A549 (cell line): ENCODE measurements at regions not wholly inside any gene's neighbourhood (a gene's known extent, or its start where the extent isn't known, plus 50 kb on each side); places are given as distances from the start of the nearest gene placed in this dataset.

ENCODE experiments used
- ATAC-seq, 2 experiments: fragments of 200-7000 bp in 1 of 2; fragments of >200 bp in 1 of 2; cut with Nextera tagmentation in 1 of 2; cut with Tn5 transposase in 1 of 2; 3 replicates each; pipeline versions ENCODE4 v1.8.0 to v1.9.1; 2018 to 2020; ENCODE audit warnings: mild to moderate bottlenecking in 1 of 2, moderate library complexity in 1 of 2
- CTCF ChIA-PET: fragments of 300-600 bp; sonication (Branson Sonifier 250); formaldehyde crosslinking; extraction: SDS; loops from one replicate; lab custom pipeline; 2021; ENCODE audit warnings: antibody characterized with exemption, inconsistent platforms; lab: Yijun Ruan, JAX
- POLR2A ChIA-PET: fragments of 350-600 bp; formaldehyde crosslinking; extraction: SDS; loops from one replicate; lab custom pipeline; 2021; ENCODE audit warnings: antibody characterized with exemption, inconsistent platforms; lab: Yijun Ruan, JAX
- DNase-seq, 2 experiments: peaks; one replicate each; pipeline versions ENCODE4 v3.0.0 to v3.0.0-alpha.2; 2011 to 2016; ENCODE audit warnings: low read depth in 1 of 2, low spot score in 1 of 2
- FAIRE-seq: peaks from 2 replicates; lab custom pipeline; 2011; peaks lifted over from hg19 to GRCh38; lab: Jason Lieb, UNC
- H3K27ac ChIP-seq, 2 experiments: fragments of >200 bp; sonication (Bioruptor Twin); formaldehyde crosslinking; 3 replicates each; pipeline ENCODE4 v1.5.1; 2016 to 2017
- H3K4me1 ChIP-seq: fragments of >200 bp; sonication (Bioruptor Twin); formaldehyde crosslinking; 3 replicates; pipeline ENCODE4 v1.6.1; 2016
- H3K4me2 ChIP-seq: fragments of >200 bp; sonication (Bioruptor Twin); formaldehyde crosslinking; 3 replicates; pipeline ENCODE4 v1.6.1; 2016
- H3K4me3 ChIP-seq: fragments of >200 bp; sonication (Bioruptor Twin); formaldehyde crosslinking; 3 replicates; pipeline ENCODE4 v1.5.1; 2016
- H3K9me3 ChIP-seq: fragments of >200 bp; sonication (Bioruptor Twin); formaldehyde crosslinking; 3 replicates; pipeline ENCODE4 v1.6.1; 2016
- ATOH8 ChIP-seq: fragments of 250-450 bp; sonication (Bioruptor Pico); IDR thresholded peaks from 2 replicates; pipeline ENCODE4 v1.5.0; 2020; ENCODE audit warnings: low read depth, mild to moderate bottlenecking, moderate library complexity
- CHD2 ChIP-seq: fragments of 150-350 bp; IDR thresholded peaks from 2 replicates; pipeline ENCODE4 v1.6.1; 2014; ENCODE audit warnings: low read length; ENCODE audit not compliant: partially characterized antibody
- CHD4 ChIP-seq: fragments of 200-600 bp; sonication (generic); IDR thresholded peaks from 2 replicates; pipeline ENCODE4 v1.6.1; 2016; ENCODE audit warnings: antibody characterized with exemption, mild to moderate bottlenecking, borderline replicate concordance
- ESRRA ChIP-seq: fragments of 150-350 bp; IDR thresholded peaks from 2 replicates; pipeline ENCODE4 v1.6.1; 2014; ENCODE audit warnings: mild to moderate bottlenecking, low read length, borderline replicate concordance
- FOSB ChIP-seq: fragments of 250-450 bp; sonication (Bioruptor Pico); IDR thresholded peaks from 2 replicates; pipeline ENCODE4 v1.5.0; 2020; ENCODE audit warnings: mild to moderate bottlenecking, moderate library complexity
- GATA3 ChIP-seq: IDR thresholded peaks from 2 replicates; pipeline ENCODE4 v1.6.1; 2012; ENCODE audit warnings: borderline replicate concordance
- HES2 ChIP-seq: fragments of >200 bp; sonication (Bioruptor Twin); formaldehyde crosslinking; IDR thresholded peaks from 2 replicates; pipeline ENCODE4 v1.6.1; 2016
- HEYL ChIP-seq: fragments of 250-450 bp; sonication (Bioruptor Pico); IDR thresholded peaks from 2 replicates; pipeline ENCODE4 v1.8.0; 2021; ENCODE audit warnings: mild to moderate bottlenecking, moderate library complexity
- HOXA7 ChIP-seq: fragments of 250-450 bp; sonication (Bioruptor Pico); IDR thresholded peaks from 2 replicates; pipeline ENCODE4 v1.5.0; 2020; ENCODE audit warnings: mild to moderate bottlenecking, moderate library complexity
- HOXB13 ChIP-seq: fragments of 250-450 bp; sonication (Bioruptor Pico); IDR thresholded peaks from 2 replicates; pipeline ENCODE4 v1.5.0; 2020; ENCODE audit warnings: low read depth, mild to moderate bottlenecking, moderate library complexity
- HOXB5 ChIP-seq: fragments of 250-450 bp; sonication (Bioruptor Pico); IDR thresholded peaks from 2 replicates; pipeline ENCODE4 v1.5.0; 2020; ENCODE audit warnings: mild to moderate bottlenecking, moderate library complexity
- JUNB ChIP-seq: fragments of >200 bp; sonication (Bioruptor Twin); formaldehyde crosslinking; IDR thresholded peaks from 2 replicates; pipeline ENCODE4 v1.6.1; 2016
- KDM5A ChIP-seq: fragments of 200-600 bp; sonication (generic); IDR thresholded peaks from 2 replicates; pipeline ENCODE4 v1.6.1; 2016; ENCODE audit warnings: antibody characterized with exemption, mild to moderate bottlenecking
- MAX ChIP-seq: IDR thresholded peaks from 2 replicates; pipeline ENCODE4 v1.6.1; 2012
- MAZ ChIP-seq: fragments of 150-350 bp; IDR thresholded peaks from 2 replicates; pipeline ENCODE4 v1.6.1; 2014; ENCODE audit warnings: antibody characterized with exemption, low read depth, low read length, borderline replicate concordance
- MYC ChIP-seq: IDR thresholded peaks from 2 replicates; pipeline ENCODE4 v1.6.1; 2012; ENCODE audit warnings: mild to moderate bottlenecking, inconsistent platforms, low read length, improper control_type of control experiment, borderline replicate concordance
- NPAS2 ChIP-seq: fragments of 250-450 bp; sonication (Bioruptor Pico); IDR thresholded peaks from 2 replicates; pipeline ENCODE4 v1.8.0; 2022; ENCODE audit warnings: mild to moderate bottlenecking, moderate library complexity, borderline replicate concordance
- NR3C1 ChIP-seq: fragments of >200 bp; sonication (Bioruptor Twin); formaldehyde crosslinking; IDR thresholded peaks from 3 replicates; pipeline ENCODE4 v1.6.1; 2017
- PBX3 ChIP-seq: IDR thresholded peaks from 2 replicates; pipeline ENCODE4 v1.6.1; 2012
- PHF8 ChIP-seq: fragments of 200-600 bp; sonication (generic); IDR thresholded peaks from 2 replicates; pipeline ENCODE4 v1.6.1; 2016; ENCODE audit warnings: low read depth, mild to moderate bottlenecking, antibody characterized with exemption, moderate library complexity, borderline replicate concordance
- POLR2A ChIP-seq: IDR thresholded peaks from 2 replicates; pipeline ENCODE4 v1.6.1; 2012; ENCODE audit warnings: mild to moderate bottlenecking, low read length
- RCOR1 ChIP-seq: fragments of 150-350 bp; IDR thresholded peaks from 2 replicates; pipeline ENCODE4 v1.6.1; 2014; ENCODE audit warnings: antibody characterized with exemption, low read length, low read depth
- RFX5 ChIP-seq: fragments of 450-650 bp; IDR thresholded peaks from 2 replicates; pipeline ENCODE4 v1.7.1; 2014; ENCODE audit warnings: antibody characterized with exemption, mild to moderate bottlenecking, moderate library complexity
- RNF2 ChIP-seq: fragments of 200-600 bp; sonication (generic); IDR thresholded peaks from 2 replicates; pipeline ENCODE4 v1.6.1; 2016; ENCODE audit warnings: low read depth, mild to moderate bottlenecking, antibody characterized with exemption, moderate library complexity, borderline replicate concordance
- TFCP2L1 ChIP-seq: fragments of 250-450 bp; sonication (Bioruptor Pico); IDR thresholded peaks from 2 replicates; pipeline ENCODE4 v1.5.0; 2021; ENCODE audit warnings: mild to moderate bottlenecking
- USF2 ChIP-seq: fragments of 450-650 bp; IDR thresholded peaks from 2 replicates; pipeline ENCODE4 v1.6.1; 2014; ENCODE audit warnings: antibody characterized with exemption
- ZFP36 ChIP-seq: fragments of 450-650 bp; IDR thresholded peaks from 2 replicates; pipeline ENCODE4 v1.6.1; 2014; ENCODE audit warnings: borderline replicate concordance; ENCODE audit not compliant: partially characterized antibody
- ZSCAN20 ChIP-seq: fragments of 250-450 bp; sonication (Bioruptor Pico); IDR thresholded peaks from 2 replicates; pipeline ENCODE4 v1.8.0; 2022; ENCODE audit warnings: mild to moderate bottlenecking, moderate library complexity
- WGBS: methylation state at CpG from one replicate; pipeline ENCODE4 v1.1.6; 2017; ENCODE audit errors: missing lambda C conversion rate; 5-methylcytosine and 5-hydroxymethylcytosine counted together

GRCh38 chr18:67582488-67582887 lies 66.0 kb upstream of the DSEL start:
- CTCF ChIA-PET: no interaction called here
- H3K9me3 ChIP-seq: no peaks in the 10 kb centered on the region
- H3K4me2 ChIP-seq: no peak overlapping the region
- POLR2A ChIA-PET: no interaction called here
- no peak for ATAC-seq
- DNase-seq: no peak
- H3K27ac ChIP-seq: no peak overlapping the region
- no peak overlapping the region for H3K4me3 ChIP-seq
- no peak for TF ChIP-seq MYC
- no peak for TF ChIP-seq ZSCAN20
- no peak for TF ChIP-seq ESRRA
- TF ChIP-seq HOXA7: no peak
- TF ChIP-seq ATOH8 (CRISPR knock-in tag): no peak
- TF ChIP-seq KDM5A: no peak
- TF ChIP-seq JUNB: no peak
- TF ChIP-seq, all 56 proteins: peak for 0
- no peak for FAIRE-seq
- H3K4me1 ChIP-seq: no peaks in the 10 kb centered on the region
- 10% methylated on average over 3 of the region's 3 CpGs for WGBS

- 47% methylated on average over 2 of the region's 2 CpGs for WGBS
- FAIRE-seq (no peak), ATAC-seq (no peak), DNase-seq (no peak)
- H3K4me2 ChIP-seq: no peak overlapping the region
- no peak overlapping the region for H3K4me3 ChIP-seq
- no peak for TF ChIP-seq TFCP2L1 (CRISPR knock-in tag)
- TF ChIP-seq PBX3: no peak
- no peak for TF ChIP-seq MAX
- TF ChIP-seq RCOR1: no peak
- TF ChIP-seq PHF8: no peak
- TF ChIP-seq CHD4: no peak
- TF ChIP-seq CHD2: no peak
- TF ChIP-seq USF2: no peak
- no peak for TF ChIP-seq HEYL
- no peak for TF ChIP-seq HOXB5 (CRISPR knock-in tag)
- TF ChIP-seq MYC: no peak
- TF ChIP-seq GATA3: no peak
- TF ChIP-seq JUNB: no peak
- no peak for TF ChIP-seq HOXB13
- TF ChIP-seq FOSB (CRISPR knock-in tag): no peak
- no peaks in the 10 kb centered on the region for H3K9me3 ChIP-seq
- H3K27ac ChIP-seq: no peak overlapping the region
- POLR2A ChIA-PET: no interaction called here
- CTCF ChIA-PET: no interaction called here
- no peaks in the 10 kb centered on the region for H3K4me1 ChIP-seq
Measured at GRCh38 chr18:67581178-67581577, 64.7 kb upstream of the DSEL start.

- CTCF ChIA-PET: no interaction called here
- H3K27ac ChIP-seq: no peak overlapping the region
- H3K9me3 ChIP-seq: no peaks in the 10 kb centered on the region
- no peak for FAIRE-seq
- no peaks in the 10 kb centered on the region for H3K4me1 ChIP-seq
- H3K4me3 ChIP-seq: no peak overlapping the region
- H3K4me2 ChIP-seq: no peak overlapping the region
- ATAC-seq: no peak
- POLR2A ChIA-PET: no interaction called here
- no peak for DNase-seq
- TF ChIP-seq PBX3: no peak
- TF ChIP-seq ATOH8 (CRISPR knock-in tag): no peak
- TF ChIP-seq JUNB: no peak
- TF ChIP-seq HOXB5 (CRISPR knock-in tag): no peak
- no peak for TF ChIP-seq RNF2
- TF ChIP-seq MAX: no peak
- TF ChIP-seq NPAS2 (CRISPR knock-in tag): no peak
- no peak for TF ChIP-seq RFX5
- no peak for TF ChIP-seq HES2
- no peak for TF ChIP-seq MAZ
- TF ChIP-seq ZFP36: no peak
- no peak for TF ChIP-seq NR3C1
- no peak for TF ChIP-seq POLR2A
- no peak for TF ChIP-seq ESRRA
- TF ChIP-seq, all 56 proteins: peak for 0
Measured at GRCh38 chr18:67577386-67577785, 60.9 kb upstream of the DSEL start.
